ENCODE measurements at regions not wholly inside any gene's neighbourhood (a gene's known extent, or its start where the extent isn't known, plus 50 kb on each side); places are given as distances from the start of the nearest gene placed in this dataset.
A peak's percentile ranks its signal among the peaks of the same experiment; 100 is the strongest.
"Not testable (repeated sequence)": the region's sequence is repeated elsewhere in the genome, so short reads cannot be mapped to it uniquely, and the experiment has no call there.

GRCh38 chr9:79390077-79390698 is 181.6 kb upstream of the TLE4 start:
- DNase-seq (ENCODE audit: low read depth): no peak

GRCh38 chr9:79390781-79391770 is 180.7 kb upstream of the TLE4 start:
- DNase-seq (ENCODE audit: low read depth): no peak

- no peak for DNase-seq (ENCODE audit: low read depth)
Observed at GRCh38 chr9:79395228-79395627, 176.5 kb upstream of the TLE4 start.

GRCh38 chr9:79395755-79396154 is 176.0 kb upstream of the TLE4 start:
- no peak for DNase-seq (ENCODE audit: low read depth)

- DNase-seq (ENCODE audit: low read depth): no peak
Observed at GRCh38 chr9:79396168-79396567, 175.6 kb upstream of the TLE4 start.

GRCh38 chr9:79403495-79403894 is 168.3 kb upstream of the TLE4 start:
- DNase-seq (ENCODE audit: low read depth): peak; percentile 2

GRCh38 chr9:79408200-79408599 is 163.6 kb upstream of the TLE4 start:
- no peak for DNase-seq (ENCODE audit: low read depth)

- no peak for DNase-seq (ENCODE audit: low read depth)
Observed at GRCh38 chr9:79408617-79409016, 163.1 kb upstream of the TLE4 start.

- DNase-seq (ENCODE audit: low read depth): no peak
Observed at GRCh38 chr9:79409182-79409823, 162.5 kb upstream of the TLE4 start.

GRCh38 chr9:79425840-79426239 is 145.9 kb upstream of the TLE4 start:
- DNase-seq (ENCODE audit: low read depth): no peak

- DNase-seq (ENCODE audit: low read depth): no peak
Observed at GRCh38 chr9:79428422-79428821, 143.3 kb upstream of the TLE4 start.

GRCh38 chr9:79430619-79431018 is 141.1 kb upstream of the TLE4 start:
- DNase-seq (ENCODE audit: low read depth): no peak

- DNase-seq (ENCODE audit: low read depth): no peak
Observed at GRCh38 chr9:79431019-79431679, 140.6 kb upstream of the TLE4 start.

GRCh38 chr9:79432485-79432884 is 139.3 kb upstream of the TLE4 start:
- DNase-seq (ENCODE audit: low read depth): no peak

GRCh38 chr9:79433703-79434102 is 138.1 kb upstream of the TLE4 start:
- no peak for DNase-seq (ENCODE audit: low read depth)

- not testable (repeated sequence) for DNase-seq (ENCODE audit: low read depth)
Observed at GRCh38 chr9:79439221-79439620, 132.5 kb upstream of the TLE4 start.

- DNase-seq (ENCODE audit: low read depth): no peak
Observed at GRCh38 chr9:79446523-79447307, 125.0 kb upstream of the TLE4 start.

GRCh38 chr9:79447308-79447605 is 124.5 kb upstream of the TLE4 start:
- DNase-seq (ENCODE audit: low read depth): no peak

GRCh38 chr9:79447762-79448161 is 124.0 kb upstream of the TLE4 start:
- no peak for DNase-seq (ENCODE audit: low read depth)

GRCh38 chr9:79452265-79452664 is 119.5 kb upstream of the TLE4 start:
- DNase-seq (ENCODE audit: low read depth): no peak

GRCh38 chr9:79461712-79462111 is 110.1 kb upstream of the TLE4 start:
- no peak for DNase-seq (ENCODE audit: low read depth)

GRCh38 chr9:79465156-79465555 is 106.6 kb upstream of the TLE4 start:
- no peak for DNase-seq (ENCODE audit: low read depth)

All from activated T-cell treated with anti-CD3 and anti-CD28 coated beads for 1 hour (primary cell).